ENCODE measurements at regions not wholly inside any gene's neighbourhood (a gene's known extent, or its start where the extent isn't known, plus 50 kb on each side); places are given as distances from the start of the nearest gene placed in this dataset.

- peaks cover 2% of the 10 kb centered on the region for H3K9me3 Mint-ChIP-seq
- DNase-seq, result no peak
- Histone ChIP-seq H3K4me1 (ENCODE audit: insufficient read depth, low read length) (no peaks in the 10 kb centered on the region), H3K27ac (ENCODE audit: low read depth in 1 of 2, low read length in 2 of 2) (no peak overlapping the region), H3K36me3 (ENCODE audit: insufficient read depth, low read length) (no peaks in the 10 kb centered on the region), H3K4me3 (ENCODE audit: low read length) (no peak overlapping the region), H3K9me3 (ENCODE audit: control insufficient read depth in 1 of 2, insufficient read depth in 1 of 2, low read length in 2 of 2) (peaks cover 0 to 3% of the 10 kb centered on the region in 2 experiments), H3K27me3 (ENCODE audit: control insufficient read depth in 1 of 2, insufficient read depth in 2 of 2, low read length in 2 of 2) (peaks cover 0 to 4% of the 10 kb centered on the region in 2 experiments)
- no peak overlapping the region for H3K4me3 Mint-ChIP-seq
- ChIA-PET CTCF (no interaction called here), POLR2A (no interaction called here)
- no peak for ATAC-seq (ENCODE audit: poor library complexity)
- no peak overlapping the region for H3K27ac Mint-ChIP-seq
- no peaks in the 10 kb centered on the region for H3K36me3 Mint-ChIP-seq (ENCODE audit: low read depth)
- intact Hi-C loops (cut with DNase I, micrococcal nuclease), result no loop called here
- no peaks in the 10 kb centered on the region for H3K4me1 Mint-ChIP-seq (ENCODE audit: low read depth)
- TF ChIP-seq CTCF (IDR thresholded peaks at IDR 0.05), result no peak
- H3K27me3 Mint-ChIP-seq, result peaks cover 27% of the 10 kb centered on the region
Observed at GRCh38 chr2:118738524-118739308, 108.7 kb downstream of the EN1 start.

DNA sequence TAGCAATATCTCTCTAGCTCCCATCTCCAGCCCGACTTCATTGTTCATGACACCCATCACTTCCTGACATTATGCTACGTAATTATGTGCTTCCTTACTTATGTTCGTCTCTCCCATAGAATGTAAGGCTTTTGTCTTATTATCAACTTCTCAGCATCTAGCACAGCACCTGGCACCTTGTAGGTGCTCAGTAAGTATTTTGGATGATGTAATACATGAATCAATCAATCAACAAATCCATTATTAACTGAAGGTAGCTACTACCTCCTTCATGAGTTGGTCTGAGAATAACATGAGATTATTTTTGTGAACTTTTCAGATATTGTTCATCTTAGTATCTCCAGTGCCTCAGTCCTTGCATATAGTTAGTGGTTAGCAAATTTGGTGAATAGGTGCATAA lies 109.3 kb downstream of the EN1 start:
- Mint-ChIP-seq H3K27me3 (peaks cover 28% of the 10 kb centered on the region), H3K27ac (no peak overlapping the region), H3K4me1 (ENCODE audit: low read depth) (no peaks in the 10 kb centered on the region), H3K4me3 (no peak overlapping the region), H3K36me3 (ENCODE audit: low read depth) (no peaks in the 10 kb centered on the region), H3K9me3 (no peaks in the 10 kb centered on the region)
- no peak for ATAC-seq (ENCODE audit: poor library complexity)
- no peaks in the 10 kb centered on the region for H3K36me3 ChIP-seq (ENCODE audit: insufficient read depth, low read length)
- H3K27me3 ChIP-seq (ENCODE audit: control insufficient read depth in 1 of 2, insufficient read depth in 2 of 2, low read length in 2 of 2), result peaks cover 0 to 4% of the 10 kb centered on the region in 2 experiments
- no peak for DNase-seq
- H3K9me3 ChIP-seq (ENCODE audit: control insufficient read depth in 1 of 2, insufficient read depth in 1 of 2, low read length in 2 of 2), result no peaks in the 10 kb centered on the region
- POLR2A ChIA-PET, result no interaction called here
- CTCF ChIA-PET, result no interaction called here
- no peak overlapping the region for H3K4me3 ChIP-seq (ENCODE audit: low read length)
- H3K4me1 ChIP-seq (ENCODE audit: insufficient read depth, low read length), result no peaks in the 10 kb centered on the region
- intact Hi-C loops (cut with DNase I, micrococcal nuclease), result no loop called here
- no peak overlapping the region for H3K27ac ChIP-seq (ENCODE audit: low read depth in 1 of 2, low read length in 2 of 2)
- TF ChIP-seq CTCF (IDR thresholded peaks at IDR 0.05), result no peak

DNA sequence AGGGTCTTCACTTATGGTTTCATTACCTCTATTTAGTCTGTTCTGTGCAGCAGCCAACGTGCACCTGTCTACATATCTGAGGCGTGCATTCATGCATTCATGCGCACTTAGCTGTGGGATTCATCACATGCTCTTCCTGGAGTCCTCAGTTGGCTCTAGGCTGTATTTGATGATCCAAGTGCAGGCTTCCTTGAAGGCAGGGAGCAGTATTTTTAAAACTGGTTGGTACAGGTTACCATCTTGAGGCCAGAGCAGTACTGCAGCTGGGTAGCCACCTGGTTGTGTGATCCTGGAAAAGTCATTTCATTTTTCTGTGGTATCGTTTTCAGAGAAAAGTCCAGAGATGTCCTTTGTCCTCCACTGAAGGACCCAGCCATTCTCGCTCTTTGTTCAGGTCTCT lies 109.8 kb downstream of the EN1 start:
- ATAC-seq (ENCODE audit: poor library complexity) (no peak), DNase-seq (no peak)
- Histone ChIP-seq H3K9me3 (ENCODE audit: control insufficient read depth in 1 of 2, insufficient read depth in 1 of 2, low read length in 2 of 2) (no peaks in the 10 kb centered on the region), H3K27me3 (ENCODE audit: control insufficient read depth in 1 of 2, insufficient read depth in 2 of 2, low read length in 2 of 2) (peaks cover 0 to 4% of the 10 kb centered on the region in 2 experiments), H3K4me1 (ENCODE audit: insufficient read depth, low read length) (no peaks in the 10 kb centered on the region), H3K4me3 (ENCODE audit: low read length) (no peak overlapping the region), H3K27ac (ENCODE audit: low read depth in 1 of 2, low read length in 2 of 2) (no peak overlapping the region), H3K36me3 (ENCODE audit: insufficient read depth, low read length) (no peaks in the 10 kb centered on the region)
- Mint-ChIP-seq H3K9me3 (no peaks in the 10 kb centered on the region), H3K4me1 (ENCODE audit: low read depth) (no peaks in the 10 kb centered on the region), H3K4me3 (no peak overlapping the region), H3K27me3 (peaks cover 29% of the 10 kb centered on the region), H3K36me3 (ENCODE audit: low read depth) (no peaks in the 10 kb centered on the region), H3K27ac (no peak overlapping the region)
- TF ChIP-seq CTCF (IDR thresholded peaks at IDR 0.05), result no peak
- intact Hi-C loops (cut with DNase I, micrococcal nuclease), result no loop called here
- CTCF ChIA-PET, result no interaction called here
- POLR2A ChIA-PET, result no interaction called here
